HG03108 (cell line): ENCODE measurements at regions not wholly inside any gene's neighbourhood (a gene's known extent, or its start where the extent isn't known, plus 50 kb on each side); places are given as distances from the start of the nearest gene placed in this dataset.

ENCODE experiments used
- ATAC-seq: cut with Tn5 transposase; IDR thresholded peaks from one replicate; pipeline ENCODE4 v1.9.1; 2021; ENCODE audit warnings: moderate library complexity; ENCODE audit not compliant: unreplicated experiment

GRCh38 chr20:60210779-60211617, 252.8 kb downstream of the CDH26 start:
- peak; percentile 58 for ATAC-seq

DNA sequence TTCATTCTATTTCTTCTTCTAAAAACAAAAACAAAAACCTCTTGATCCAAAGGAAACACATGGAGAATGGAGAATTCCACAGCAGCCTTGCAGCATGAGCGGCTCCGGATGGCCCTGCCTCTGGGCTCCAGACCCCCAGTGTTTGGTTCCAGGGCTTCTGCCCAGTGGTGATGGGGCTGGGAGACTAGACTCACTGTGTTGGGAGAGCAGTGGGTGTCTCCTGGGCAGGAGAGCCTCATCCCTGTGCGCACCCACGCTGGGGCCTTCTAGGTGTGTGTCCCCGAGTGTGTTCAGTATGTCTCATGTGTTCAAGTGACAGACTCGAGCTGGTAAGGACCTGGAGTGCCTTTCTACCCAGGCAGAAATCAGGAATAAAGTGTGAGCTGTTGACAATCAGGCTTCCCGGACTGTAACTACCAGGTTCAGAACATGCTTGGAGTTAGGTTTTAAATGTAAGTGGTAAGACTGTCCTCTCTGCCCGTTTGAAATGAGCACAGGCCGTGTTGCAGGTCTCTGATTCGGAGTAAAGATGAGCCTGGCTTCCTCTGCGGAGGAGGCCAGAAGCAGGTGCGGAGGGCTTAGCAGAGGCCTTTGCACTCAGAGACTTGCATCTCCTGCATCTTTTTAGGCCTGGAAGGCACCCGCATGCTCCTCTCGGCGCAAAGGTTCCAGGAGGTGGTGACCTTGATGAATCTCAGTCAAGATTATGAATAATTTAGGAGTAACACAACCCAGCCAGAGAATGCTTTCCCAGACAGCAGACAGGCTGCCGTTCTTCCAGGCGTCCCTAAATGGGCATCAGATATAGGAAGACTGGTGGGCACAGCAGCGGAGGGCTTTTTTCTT, 253.6 kb downstream of the CDH26 start:
- no peak for ATAC-seq

DNA sequence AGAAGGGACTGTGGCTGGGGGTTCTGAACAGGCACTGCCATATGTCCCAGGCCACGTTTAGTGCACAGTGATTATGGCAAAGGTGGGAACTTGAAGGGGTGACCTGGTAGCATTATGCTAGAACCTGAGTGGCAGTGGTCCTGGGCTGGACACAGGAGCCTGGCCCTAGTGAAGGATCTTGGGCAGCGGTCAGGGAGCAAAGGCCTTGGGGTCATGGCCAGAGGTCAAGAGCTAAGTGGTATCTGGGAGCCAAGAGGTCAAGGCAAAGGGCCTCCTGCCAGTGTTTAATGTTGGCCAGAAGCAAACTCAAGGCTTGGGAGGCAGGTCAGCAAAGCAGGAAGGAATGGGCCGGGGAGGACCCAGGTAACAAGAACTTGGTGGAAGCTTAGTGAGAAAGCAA, 254.5 kb downstream of the CDH26 start:
- ATAC-seq = no peak

DNA sequence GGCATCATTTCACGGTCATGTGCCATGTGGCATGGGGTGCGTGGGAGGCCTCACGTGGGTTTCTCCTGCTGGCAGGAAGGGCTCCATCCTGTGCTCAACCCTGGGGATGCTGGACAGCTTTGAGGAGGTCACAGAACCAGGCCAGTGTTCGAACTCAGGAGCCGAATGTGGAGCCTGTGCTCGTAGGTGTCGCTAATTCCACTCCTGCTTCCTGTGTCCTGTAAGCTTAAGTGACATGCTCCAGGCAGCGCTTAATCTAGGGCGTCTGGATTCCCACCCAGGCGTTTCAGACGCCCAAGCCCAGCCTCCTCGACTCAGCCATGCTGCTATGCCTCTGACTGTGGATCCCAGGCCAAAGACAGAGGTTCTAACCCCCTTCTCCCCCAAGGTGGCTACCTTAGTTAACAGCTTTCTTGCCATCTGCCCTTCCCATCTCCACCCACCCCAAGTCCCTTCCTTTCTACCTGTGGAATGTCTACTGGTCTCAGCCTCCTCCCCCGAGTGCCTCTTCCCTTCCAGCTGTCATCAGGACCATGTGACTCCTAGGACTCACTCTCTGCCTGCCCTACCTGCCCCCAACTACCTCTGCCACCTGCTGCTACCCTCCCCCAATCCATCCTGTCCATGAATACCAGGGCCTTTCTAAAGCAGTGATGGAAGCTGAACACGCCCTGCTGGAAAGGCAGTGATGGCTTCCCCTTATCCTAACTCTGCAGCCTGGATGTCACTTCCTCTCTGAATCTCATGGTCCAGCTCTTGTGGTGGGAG, 255.1 kb downstream of the CDH26 start:
- ATAC-seq = no peak

GRCh38 chr20:60214901-60215815, 256.9 kb downstream of the CDH26 start:
- no peak for ATAC-seq

DNA sequence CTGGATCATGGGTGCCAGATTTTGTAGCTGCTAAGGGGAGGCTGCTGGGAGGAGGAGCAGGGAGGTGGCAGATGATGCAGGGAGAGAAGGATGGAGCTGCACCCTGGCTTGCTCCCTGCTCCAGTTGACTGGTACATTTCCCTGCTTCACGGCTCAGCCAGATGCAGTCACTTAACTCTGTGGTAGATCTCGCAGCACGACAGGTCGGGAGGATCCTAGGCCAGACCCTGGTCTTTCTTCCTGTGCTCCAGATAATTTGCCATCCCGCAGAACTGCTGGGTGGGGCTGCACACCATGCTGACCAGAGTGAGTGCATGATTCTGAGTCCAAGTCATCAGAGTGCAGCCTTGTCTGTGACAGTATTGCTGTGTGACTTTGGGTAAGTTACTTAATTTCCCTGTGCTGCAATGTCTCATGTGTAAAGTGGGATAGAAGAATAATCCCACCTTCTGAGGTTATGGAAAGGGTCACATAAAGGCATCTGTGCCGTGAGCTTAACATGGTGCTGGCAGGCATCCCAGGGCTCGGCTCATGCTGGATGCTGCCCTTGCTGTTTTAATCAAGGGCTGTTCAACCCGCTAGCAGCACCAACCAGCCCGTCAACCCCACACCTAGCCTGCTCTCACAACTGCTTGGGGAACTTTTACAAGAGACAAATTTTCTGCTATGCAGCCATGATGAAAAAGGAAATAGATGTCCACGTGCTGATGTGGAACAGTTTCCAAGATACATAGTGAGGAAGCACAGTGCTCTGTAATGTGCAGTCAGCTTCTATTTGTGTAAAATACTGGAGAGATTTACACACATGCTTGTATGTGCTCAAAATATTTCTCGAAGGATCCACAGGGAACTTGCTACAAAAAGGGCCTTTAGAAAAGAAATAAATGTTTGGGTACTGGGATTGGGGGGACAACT, 257.9 kb downstream of the CDH26 start:
- ATAC-seq = no peak

DNA sequence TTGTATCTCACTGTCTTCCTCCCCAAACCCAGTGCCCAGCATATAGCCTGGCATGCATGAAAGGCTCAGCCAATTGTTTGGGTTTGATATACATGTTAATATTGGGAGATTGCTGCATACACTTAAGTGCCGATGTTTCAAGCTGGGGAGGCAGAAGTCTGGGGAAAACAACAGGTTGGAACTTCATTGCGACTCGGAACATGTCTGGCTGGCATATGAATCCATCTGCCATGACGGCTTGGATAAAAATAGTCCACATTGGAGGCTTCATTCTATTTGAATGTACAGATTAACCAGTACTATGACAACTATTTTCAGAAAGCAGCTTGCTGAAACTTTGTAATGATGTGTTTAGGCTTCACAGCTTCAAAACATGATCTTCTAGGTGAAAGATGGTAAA, 261.0 kb downstream of the CDH26 start:
- no peak for ATAC-seq

GRCh38 chr20:60219984-60220562, 261.9 kb downstream of the CDH26 start:
- no peak for ATAC-seq

GRCh38 chr20:60220706-60221105, 262.5 kb downstream of the CDH26 start:
- no peak for ATAC-seq

- ATAC-seq = no peak
Measured at GRCh38 chr20:60221593-60221992, 263.4 kb downstream of the CDH26 start.

DNA sequence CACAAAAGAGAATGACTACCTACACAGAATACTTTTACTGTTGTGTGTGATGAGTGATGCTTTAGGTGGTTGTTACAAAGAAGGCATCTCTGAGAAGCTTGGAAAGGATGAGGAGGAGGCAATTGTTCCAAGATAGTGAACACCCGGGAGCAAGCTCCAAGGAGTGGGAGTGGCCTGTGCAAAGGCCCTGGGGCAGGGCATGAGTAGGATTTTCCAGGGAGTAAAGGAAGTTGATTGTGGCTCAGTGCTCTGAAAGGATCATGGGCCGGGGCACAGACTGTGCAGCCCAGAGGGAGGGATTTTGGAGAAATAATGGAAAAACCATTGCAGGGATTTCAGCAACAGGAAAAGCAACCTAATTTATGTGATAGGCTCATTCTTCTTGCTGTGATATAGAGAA, 264.3 kb downstream of the CDH26 start:
- no peak for ATAC-seq

GRCh38 chr20:60223174-60223573, 265.0 kb downstream of the CDH26 start:
- ATAC-seq = no peak

DNA sequence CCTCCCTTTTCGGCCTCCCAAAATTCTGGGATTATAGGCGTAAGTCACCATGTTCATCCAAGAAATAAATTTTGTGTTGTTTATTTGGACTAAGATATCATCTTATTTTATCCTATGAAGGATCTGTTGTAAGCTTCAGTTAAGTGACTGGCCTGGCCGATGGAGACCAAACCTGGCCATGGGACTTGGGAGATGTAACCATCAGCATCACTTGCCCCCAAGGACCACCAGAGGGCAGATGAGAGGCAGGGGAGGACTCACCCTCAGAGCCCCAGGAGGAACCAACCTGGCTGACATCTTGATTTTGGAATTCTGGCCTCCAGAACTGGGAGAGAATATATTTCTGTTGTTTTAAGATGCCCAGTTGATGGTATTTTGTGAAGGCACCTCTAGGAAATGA, 266.7 kb downstream of the CDH26 start:
- no peak for ATAC-seq

GRCh38 chr20:60228255-60228654, 270.0 kb downstream of the CDH26 start:
- ATAC-seq = no peak

- no peak for ATAC-seq
Measured at GRCh38 chr20:60232380-60232779, 274.2 kb downstream of the CDH26 start.

- ATAC-seq = no peak
Measured at GRCh38 chr20:60233018-60233630, 274.9 kb downstream of the CDH26 start.

DNA sequence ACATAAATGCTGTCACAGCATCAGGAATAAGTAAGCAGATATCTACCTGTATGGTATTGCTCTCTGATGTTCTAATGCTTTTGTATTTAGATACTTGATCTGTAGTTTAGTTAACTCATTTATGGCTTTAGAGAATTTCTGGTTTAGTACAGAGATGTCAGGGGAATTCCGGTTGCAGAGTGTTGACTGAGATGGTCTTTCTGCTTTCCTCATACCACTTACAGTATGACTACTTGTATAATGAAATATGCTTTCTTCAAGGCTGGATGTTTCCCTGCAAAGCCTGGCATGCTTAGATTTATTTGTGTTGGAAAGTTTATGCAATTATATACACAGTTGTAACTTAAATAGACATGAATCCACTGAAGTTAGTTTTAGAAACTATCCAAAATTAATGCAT, 278.4 kb downstream of the CDH26 start:
- no peak for ATAC-seq

GRCh38 chr20:60237981-60238380, 279.8 kb downstream of the CDH26 start:
- no peak for ATAC-seq
